ENCODE measurements at regions not wholly inside any gene's neighbourhood (a gene's known extent, or its start where the extent isn't known, plus 50 kb on each side); places are given as distances from the start of the nearest gene placed in this dataset.

DNA sequence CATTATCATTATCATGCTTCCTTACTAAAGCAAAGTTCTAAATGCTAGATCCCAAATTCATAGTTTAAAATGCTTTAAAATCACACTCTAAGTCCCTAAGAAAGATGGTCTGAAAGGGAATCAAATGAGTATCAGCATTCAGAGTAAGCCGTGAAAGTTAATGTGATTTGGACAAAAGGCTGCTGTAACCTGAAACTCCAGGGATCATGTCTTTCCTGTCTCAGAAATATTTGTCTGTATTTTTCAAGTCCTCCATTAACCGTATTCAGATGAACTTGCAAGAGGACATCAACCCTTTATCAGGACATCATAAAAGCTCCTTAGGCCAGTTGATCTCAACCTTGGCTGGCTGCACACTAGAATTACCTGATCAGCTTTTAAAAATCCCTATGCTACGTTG, 324.3 kb upstream of the PKDCC start:
- DNase-seq (ENCODE audit: low read depth in 2 of 2): no peak

DNA sequence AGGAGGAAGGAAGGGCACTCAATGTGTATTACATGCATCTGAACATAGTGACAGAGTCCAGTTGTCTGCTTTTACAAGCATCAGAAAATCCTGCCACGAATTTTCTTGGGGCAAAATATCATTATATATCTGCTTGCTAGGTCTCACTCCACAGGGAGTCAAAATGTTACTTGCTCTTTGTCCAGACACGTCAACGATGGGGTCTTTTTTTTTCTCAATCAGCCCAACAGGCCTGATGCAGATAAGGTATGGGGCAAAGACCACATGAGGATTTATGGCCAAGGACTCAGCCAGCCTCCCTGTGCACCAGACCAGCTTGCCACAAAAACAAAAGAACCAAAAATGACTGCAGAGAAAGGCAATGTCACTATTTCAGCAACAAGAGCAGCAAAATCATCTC, 323.4 kb upstream of the PKDCC start:
- no peak for DNase-seq (ENCODE audit: low read depth in 2 of 2)

DNA sequence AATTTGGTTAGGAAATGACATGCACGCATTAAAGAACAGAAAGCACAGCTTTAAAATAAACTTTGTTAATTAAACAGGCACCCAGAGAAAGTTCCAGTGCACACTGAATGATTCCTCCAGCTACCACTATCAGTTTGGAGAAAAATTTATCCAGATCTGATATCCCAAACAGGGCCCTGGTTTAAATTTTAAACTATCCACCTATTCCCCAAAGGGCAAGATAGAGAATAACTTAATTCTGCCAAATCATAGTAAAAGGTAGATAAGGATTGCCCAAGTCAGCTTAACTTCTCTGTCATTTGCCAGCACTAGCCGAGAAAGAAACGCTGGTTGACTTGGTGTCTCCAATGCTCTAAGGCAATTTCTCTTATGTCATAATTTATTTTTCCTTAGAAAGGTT, 321.9 kb upstream of the PKDCC start:
- DNase-seq (ENCODE audit: low read depth in 2 of 2): no peak

DNA sequence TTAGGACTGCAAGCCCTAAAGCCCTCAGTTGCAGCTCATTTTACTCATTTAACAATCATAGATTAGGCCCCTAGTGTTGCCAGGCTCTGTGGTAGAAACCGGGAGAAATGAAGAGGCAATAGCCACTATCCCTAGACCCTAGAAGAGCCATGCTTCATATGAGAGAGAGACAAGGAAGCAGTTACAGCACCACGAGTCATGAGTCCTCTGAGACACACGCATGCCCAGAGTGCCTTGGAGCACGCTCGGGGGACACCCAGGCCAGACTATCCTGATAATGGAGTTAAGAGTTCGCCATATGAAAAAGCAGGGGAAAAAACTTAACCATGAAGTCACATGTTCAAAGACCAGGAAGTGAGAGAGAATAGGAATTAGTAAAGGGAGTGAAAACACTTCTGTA, 321.5 kb upstream of the PKDCC start:
- no peak for DNase-seq (ENCODE audit: low read depth in 2 of 2)

DNA sequence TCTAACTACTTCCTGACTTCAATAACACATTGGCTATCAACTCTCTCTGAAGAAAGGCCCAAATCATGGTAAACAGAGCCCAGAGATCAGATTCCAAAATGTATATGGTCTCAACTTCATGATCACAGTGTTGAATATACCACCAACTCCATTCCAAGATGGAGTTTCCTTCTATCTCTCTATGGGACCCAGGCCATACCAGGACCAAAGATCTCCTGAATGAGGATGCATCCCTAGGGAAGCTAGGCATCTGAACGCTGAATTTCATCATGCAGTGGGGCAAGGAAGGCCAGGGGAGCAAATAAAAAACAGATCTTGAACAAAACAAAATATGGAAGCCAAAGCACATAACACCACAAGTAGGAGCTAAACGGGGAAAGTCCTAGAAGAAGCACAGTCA, 320.7 kb upstream of the PKDCC start:
- DNase-seq (ENCODE audit: low read depth in 2 of 2): no peak

DNA sequence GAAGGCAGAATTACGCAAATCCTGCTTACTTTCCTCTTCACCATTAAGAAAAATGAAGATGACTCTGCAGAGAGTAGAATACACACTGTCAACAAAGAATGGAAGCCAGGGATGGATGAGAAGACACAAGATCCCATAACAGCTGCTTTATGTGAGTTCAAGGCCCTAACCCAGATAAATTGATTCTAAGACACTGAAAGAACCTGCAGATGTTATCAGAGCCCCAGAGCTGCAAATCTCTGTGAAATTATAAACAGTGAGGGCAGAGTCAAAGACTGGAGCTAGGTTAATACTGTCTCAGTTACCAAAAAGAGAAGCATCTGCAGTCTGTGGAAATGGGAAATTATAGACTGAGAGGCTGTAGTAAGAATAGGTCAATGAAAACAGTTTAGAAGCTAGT, 320.1 kb upstream of the PKDCC start:
- no peak for DNase-seq (ENCODE audit: low read depth in 2 of 2)

DNA sequence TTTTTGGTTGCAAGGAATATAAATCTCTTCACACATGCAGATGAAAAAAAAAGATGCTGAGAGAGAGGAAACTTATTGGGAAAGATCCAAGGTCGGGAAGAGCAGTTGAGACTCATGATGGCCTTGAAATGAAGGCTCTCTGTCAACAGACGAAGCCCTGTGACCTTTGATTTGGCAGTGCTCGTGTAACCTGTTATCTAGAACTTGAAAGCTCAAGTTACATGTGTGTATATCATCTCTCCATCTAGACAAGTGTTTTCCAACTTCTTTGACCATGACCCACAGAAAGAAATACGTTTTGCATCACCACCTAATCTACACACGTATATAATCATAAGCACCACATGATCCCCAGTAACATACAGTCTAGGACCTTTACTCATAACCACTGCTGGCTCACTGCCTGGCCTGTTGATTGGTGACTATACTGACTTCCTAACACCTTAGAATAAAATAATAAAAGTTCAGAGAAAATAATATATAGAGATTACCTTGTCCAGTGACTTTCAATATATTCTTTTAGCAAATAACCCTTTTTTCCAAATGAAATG, 319.0 kb upstream of the PKDCC start:
- DNase-seq (ENCODE audit: low read depth in 2 of 2): no peak

DNA sequence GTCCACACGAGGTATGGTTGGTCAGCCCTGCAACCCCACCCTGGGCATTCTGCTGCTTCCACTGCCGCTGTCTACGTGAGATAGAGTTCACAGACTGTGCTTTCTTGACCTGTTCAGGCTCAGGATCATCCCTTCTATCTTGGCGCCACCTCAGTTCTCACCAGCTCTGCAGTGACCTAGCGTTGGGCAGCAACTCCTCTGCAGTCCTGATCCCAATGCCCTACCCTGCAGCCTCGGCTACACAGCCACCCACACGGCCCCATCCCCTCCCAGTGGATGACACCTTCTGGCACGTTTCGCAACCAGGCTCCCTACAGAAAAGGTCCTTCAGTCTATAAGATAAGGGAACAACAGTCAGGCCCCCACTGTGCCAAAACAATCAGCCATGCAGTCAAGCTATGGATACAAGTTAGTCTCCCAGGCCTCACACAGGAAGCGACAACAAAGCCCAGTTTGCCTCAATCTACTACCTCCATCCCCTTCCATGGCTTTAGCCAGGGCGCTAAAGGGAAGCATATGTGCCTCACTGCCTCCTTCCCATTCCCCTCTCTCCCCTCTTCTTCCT, 317.9 kb upstream of the PKDCC start:
- no peak for DNase-seq (ENCODE audit: low read depth in 2 of 2)

DNA sequence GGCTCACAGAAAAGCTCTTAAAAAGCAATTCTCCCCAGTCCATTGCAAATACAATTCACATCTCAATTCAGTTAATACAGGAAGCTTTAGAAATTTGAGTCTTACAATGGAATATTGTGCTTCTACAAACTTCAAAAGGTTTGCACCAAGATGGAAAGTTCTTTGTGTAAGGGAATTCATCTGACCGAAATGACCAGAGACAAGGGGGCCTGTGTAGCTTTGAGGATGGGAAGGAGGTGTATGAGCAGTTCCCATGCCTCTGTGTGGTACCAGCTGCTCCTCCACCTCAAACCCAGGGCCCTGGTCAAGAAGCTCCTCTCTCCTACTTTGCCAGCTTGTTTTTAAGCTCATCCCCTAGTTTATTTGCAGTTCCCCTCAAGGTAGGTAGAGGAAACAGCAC, 312.8 kb upstream of the PKDCC start:
- DNase-seq (ENCODE audit: low read depth in 2 of 2): no peak

DNA sequence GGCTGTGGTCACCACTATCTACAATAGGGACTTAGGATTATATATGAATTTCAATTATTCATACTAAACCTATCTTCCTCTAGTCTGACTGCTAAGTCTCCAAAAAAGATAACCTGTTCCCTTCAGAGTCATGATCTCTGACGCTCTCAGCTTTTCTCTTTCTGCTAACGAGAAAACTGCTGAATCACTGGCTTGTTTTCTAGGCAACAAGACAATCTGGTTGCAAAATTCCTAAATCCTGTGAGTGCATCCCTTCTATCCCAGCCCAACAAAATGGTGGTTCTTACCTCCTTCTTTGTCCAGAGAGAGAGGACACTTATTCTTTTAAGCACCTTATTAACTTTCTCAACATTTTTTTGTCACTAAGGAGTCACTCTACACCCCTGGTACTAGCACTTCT, 312.3 kb upstream of the PKDCC start:
- DNase-seq (ENCODE audit: low read depth in 2 of 2): no peak

DNA sequence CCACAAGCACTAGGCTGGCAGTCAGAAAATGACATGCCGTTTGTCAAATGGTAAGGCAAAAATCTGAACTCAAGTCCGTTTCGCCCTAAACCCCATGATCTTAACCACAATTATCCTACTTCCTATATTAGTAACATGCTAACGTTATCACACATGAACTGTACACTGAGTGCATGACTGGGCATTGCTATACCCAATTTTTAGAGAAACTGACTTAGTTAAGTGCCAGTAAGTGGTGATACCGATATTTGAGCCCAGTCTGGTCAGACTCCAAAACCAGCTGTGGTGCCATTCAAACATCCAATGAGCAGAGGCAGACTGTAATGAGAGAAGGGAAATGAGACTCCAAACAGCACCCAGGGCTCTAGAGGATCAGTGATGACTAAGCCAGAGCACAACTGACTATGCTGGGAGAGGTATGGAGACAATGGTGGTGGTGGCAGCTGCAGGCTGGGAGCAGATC, 311.7 kb upstream of the PKDCC start:
- DNase-seq (ENCODE audit: low read depth in 2 of 2): no peak

DNA sequence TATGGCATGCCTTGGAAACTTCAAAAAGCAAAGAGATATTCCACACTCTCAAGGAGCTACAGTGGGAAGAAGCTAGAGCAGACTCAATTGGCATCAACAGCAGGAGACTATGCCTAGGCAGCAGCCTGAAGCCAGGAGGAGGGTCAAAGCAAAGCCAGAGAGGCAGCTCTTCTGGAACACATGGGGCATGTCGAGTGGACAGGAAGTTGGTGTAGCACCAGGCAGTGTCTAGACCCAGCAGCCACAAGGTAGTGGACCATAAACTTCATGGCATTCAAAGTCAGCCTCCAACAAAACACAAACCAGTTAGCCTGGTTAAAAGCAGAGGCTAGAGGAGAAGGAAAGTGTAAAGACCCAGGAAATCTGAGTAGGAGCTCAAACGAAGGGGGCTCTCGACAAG, 311.2 kb upstream of the PKDCC start:
- DNase-seq (ENCODE audit: low read depth in 2 of 2): no peak

DNA sequence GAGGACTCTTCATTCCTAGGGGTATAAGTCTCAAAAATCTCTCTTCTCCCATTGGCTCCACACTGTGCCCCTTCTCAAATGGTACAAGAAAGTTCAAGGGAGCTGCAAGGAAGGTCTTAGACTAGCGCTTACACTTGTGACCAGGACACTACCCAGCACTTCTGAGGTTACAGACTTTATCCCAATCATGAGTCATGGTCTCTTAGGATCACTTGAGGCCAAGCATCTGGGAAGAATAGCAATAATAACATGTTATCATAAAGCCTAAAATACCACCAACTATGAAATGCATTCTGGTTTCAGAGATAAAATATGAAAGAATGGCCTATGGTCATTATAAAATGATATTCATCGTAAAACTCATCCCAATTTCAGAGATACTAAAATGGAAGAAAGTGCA, 309.9 kb upstream of the PKDCC start:
- no peak for DNase-seq (ENCODE audit: low read depth in 2 of 2)

DNA sequence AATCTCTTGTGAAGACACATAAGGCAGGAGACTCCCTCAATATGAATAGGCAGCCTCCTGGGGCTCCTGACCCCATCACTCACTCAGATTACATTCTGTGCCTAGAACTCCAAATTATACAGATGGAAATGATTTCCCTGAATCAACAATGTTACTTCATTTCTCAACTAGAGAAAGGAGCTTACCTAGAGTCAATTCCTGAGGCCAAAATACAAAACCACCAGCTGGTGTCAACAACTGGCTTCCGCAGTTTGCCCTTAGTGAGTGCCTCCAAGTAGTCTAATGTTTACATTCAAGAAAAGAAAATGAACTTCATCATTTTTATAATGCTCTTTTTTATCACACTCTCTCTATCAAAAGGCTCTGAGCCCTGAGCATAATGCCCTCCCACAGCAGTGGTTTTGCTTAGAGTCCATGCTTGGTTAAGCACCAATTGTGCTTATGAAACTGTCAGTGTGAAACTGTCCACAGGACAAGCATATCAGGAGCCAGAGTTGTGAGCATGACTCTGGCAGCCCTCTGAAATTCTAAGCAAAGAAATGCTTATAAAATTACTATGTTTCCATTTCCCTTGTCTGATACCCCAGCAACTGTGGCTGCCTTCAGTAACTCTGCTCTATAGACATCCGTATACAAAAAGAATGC, 305.7 kb upstream of the PKDCC start:
- DNase-seq (ENCODE audit: low read depth in 2 of 2): no peak

DNA sequence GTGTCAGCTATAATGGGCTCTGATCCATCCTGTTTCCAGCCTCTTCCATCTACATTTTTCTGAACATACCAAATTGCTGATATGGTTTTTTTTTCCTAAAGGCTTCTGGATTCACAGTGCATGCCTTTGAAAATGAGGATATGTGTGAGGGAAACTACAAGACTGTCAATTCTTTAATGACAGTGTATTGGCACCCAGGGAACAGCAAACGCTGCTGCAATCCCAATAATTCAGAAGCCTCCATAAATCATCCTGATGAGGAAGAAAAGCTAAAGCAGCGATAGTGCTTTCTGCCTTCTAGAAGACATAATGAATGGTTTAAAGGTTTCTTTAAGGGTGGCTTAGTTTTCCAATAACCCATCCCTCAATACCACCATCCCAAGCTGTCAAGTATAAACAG, 304.5 kb upstream of the PKDCC start:
- DNase-seq (ENCODE audit: low read depth in 2 of 2): no peak

DNA sequence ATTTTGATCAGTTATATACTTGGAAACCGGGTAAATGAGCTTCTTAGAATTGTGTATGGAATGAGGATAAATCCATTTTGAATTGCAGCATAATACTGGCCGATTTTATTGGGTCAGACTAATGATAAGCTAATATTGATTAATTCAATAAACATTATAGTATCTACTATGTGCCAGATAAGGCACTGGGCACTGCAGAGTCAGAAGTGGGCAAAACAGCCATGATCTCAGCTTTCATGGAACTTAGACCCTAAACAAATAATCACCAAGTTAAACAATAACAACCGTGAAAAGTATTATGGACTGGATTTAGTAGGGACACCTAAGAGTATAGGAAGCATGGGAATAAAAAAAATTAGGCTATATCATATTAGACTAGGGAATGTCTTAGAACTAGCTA, 297.0 kb upstream of the PKDCC start:
- no peak for DNase-seq (ENCODE audit: low read depth in 2 of 2)

DNA sequence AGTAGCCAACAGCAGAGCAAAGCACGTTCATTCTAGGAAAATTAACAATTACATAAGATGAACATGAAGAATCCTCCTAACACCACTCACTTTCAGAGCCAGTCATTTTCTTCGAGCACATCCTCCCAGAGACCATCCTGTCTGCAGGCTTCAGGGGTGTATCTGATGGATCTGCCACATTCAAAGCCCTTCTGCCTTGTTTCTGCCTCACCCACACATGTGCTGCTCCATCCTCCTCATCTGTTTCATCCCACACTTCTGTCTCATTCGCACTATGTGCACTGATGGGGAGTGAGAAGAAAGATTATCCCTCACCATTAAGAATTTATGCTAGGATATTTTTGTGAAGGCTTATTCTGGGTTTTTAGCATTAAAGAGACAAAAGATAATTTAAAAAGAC, 287.9 kb upstream of the PKDCC start:
- DNase-seq (ENCODE audit: low read depth in 2 of 2): no peak

DNA sequence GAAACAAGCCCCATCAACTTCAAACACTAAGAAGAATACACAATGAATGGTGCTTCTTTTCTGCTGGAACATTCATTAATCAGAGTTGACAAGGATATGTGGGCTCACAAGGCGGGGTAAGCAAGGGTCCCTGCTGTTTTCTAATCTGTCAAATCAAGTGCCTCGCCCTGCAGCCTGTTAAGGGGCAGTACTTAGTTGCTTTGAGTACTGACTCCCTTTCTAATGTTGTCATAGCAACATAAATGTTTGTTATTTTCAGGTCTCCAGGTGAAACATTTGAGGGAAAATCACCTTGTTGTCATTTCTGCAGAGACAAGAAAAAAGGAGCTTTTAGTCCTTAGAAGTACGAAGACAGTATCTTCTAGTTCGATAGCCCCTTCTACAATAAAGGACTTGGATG, 284.7 kb upstream of the PKDCC start:
- DNase-seq (ENCODE audit: low read depth in 2 of 2): no peak

DNA sequence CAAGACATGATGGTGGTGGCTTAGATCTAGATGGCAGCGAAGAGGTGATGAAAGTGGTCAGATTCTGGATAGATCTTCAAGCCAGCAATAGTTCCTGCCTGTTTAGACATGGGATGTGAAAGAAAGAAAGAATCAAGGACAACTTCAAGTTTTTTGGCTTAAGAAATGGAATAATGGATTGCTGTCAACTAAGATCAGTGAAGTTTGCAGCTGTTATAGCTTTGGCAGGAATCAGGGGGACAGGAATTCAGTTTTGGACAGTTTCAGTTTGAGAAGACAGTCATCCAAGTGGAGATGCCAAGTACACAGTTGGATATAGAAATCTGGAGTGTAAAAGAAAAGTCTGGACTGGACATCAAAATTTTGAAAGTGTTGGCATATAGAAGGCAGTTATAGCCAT, 283.7 kb upstream of the PKDCC start:
- no peak for DNase-seq (ENCODE audit: low read depth in 2 of 2)

DNA sequence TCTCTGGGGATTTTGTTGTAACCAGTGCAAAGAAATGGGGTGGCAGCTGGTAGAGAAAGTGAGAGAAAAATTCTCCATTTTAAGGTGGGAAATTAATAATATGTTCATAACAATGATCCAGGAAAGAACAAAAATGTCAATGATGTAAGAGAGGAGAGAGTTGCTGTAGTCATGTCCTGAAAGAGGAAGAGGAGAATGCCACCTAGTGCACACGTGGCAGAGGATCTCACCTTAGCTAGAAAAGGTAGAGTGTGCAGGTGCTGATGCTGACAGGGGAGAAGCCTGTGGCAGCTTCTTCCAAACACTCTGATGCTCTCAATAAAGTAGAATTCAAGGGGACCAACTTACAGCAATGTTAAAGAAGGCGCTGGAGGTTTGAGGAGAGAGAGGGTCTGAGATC, 282.9 kb upstream of the PKDCC start:
- no peak for DNase-seq (ENCODE audit: low read depth in 2 of 2)

DNA sequence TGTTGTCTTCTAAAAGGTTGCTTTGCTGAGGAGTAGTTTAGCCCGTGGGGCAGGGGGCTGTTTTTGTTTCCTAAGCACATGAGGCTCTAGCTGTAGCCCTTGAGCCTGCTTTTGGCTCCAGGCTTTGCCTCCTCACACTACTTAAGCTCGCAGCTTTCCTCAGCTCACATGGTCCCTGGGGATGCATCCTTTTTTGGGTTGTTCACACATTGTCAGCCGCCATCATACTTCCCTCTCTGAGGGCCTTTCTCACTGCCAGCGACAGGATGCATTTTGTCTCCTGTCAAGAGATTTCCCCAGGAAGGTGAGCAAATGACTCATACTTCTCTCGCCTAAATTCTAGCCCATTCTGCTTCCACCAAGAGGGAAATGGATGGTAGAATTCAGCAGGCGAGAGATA, 279.5 kb upstream of the PKDCC start:
- DNase-seq (ENCODE audit: low read depth in 2 of 2): no peak

DNA sequence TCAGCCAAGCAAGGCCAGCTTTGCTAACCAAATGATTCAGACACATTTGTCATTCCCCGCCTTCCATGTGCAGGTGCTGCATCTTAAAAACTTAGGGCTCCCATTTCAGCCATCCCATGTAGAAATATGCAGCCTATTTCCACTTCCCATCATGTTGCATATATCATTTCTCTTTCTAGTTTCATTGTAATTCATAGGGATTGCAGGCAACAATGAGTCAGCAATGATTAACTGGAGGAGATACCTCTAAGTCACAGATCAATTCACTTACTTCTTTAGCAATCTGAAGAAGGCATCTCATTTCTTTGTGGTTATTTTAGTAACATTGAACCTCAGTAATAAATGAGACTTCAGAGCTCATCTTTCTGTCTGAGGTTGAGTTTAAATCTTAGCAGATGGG, 276.1 kb upstream of the PKDCC start:
- no peak for DNase-seq (ENCODE audit: low read depth in 2 of 2)

DNA sequence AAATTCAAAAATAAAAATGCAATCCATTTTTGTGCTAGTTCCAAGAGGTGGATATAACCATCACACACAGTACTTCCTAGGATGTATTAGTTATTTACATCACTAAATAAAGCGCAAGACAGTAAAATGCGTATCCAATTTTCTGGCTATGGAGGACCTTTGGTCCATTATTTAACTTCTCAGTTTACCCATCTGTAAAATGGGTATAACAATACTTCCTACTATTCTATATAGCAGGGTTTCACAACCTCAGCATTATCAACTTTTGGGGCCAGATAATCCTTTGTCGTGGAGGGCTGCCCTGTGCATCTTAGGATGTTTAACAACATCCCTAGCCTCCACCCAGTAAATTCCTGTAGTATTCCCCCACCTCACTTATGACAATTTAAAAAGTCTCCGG, 275.1 kb upstream of the PKDCC start:
- DNase-seq (ENCODE audit: low read depth in 2 of 2): no peak

DNA sequence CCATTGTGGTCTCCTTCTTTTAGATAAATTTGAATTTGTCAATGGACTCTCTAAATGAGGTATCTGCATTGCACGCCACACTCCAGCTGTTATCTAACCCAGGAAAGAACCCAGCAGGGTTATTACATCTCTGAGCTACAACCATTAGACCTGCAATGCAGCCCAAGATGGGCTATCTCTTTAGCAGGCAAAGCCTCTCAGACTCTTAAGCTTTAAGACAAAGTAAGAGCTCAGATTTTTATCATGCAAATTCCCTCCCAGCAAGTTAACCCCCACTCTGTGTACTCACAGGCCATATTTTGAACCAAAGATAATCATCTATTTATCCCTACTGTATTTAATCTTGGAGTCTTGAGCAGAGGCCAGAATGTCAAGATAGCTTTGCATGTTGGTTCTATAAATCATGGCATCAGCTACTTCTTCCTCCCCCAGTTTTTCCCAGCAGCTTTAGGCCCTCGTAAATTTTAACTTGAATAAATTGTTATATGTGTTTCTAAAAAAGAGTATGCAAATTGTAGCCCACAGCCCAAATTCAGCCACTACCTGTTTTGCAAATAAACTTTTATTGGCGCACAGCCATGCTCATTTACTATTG, 273.7 kb upstream of the PKDCC start:
- no peak for DNase-seq (ENCODE audit: low read depth in 2 of 2)
